GM21529 (cell line): ENCODE measurements at regions not wholly inside any gene's neighbourhood (a gene's known extent, or its start where the extent isn't known, plus 50 kb on each side); places are given as distances from the start of the nearest gene placed in this dataset.

ENCODE experiments used
- ATAC-seq: cut with Tn5 transposase; IDR thresholded peaks from one replicate; pipeline ENCODE4 v1.9.1; 2021; ENCODE audit not compliant: unreplicated experiment

GRCh38 chr10:55400075-55400849 is 599.2 kb upstream of the PCDH15 start:
- ATAC-seq: no peak

GRCh38 chr10:55398497-55398882 is 597.5 kb upstream of the PCDH15 start:
- no peak for ATAC-seq

- no peak for ATAC-seq
Measured at GRCh38 chr10:55397777-55398496, 596.9 kb upstream of the PCDH15 start.

GRCh38 chr10:55378196-55378595 is 577.2 kb upstream of the PCDH15 start:
- no peak for ATAC-seq

GRCh38 chr10:55374917-55375316 is 573.9 kb upstream of the PCDH15 start:
- no peak for ATAC-seq

GRCh38 chr10:55374060-55374459 is 573.0 kb upstream of the PCDH15 start:
- ATAC-seq: no peak

- no peak for ATAC-seq
Measured at GRCh38 chr10:55369670-55370420, 568.8 kb upstream of the PCDH15 start.

- no peak for ATAC-seq
Measured at GRCh38 chr10:55368467-55368866, 567.4 kb upstream of the PCDH15 start.

GRCh38 chr10:55367555-55367954 is 566.5 kb upstream of the PCDH15 start:
- ATAC-seq: no peak

- no peak for ATAC-seq
Measured at GRCh38 chr10:55358539-55358938, 557.5 kb upstream of the PCDH15 start.

GRCh38 chr10:55353414-55353813 is 552.4 kb upstream of the PCDH15 start:
- no peak for ATAC-seq

GRCh38 chr10:55351431-55351830 is 550.4 kb upstream of the PCDH15 start:
- no peak for ATAC-seq

GRCh38 chr10:55348534-55348933 is 547.5 kb upstream of the PCDH15 start:
- ATAC-seq: no peak

GRCh38 chr10:55330486-55330885 is 529.5 kb upstream of the PCDH15 start:
- ATAC-seq: no peak

- ATAC-seq: no peak
Measured at GRCh38 chr10:55329796-55330195, 528.8 kb upstream of the PCDH15 start.

GRCh38 chr10:55320187-55320700 is 519.2 kb upstream of the PCDH15 start:
- ATAC-seq: no peak

- no peak for ATAC-seq
Measured at GRCh38 chr10:55311848-55312635, 511.0 kb upstream of the PCDH15 start.

- no peak for ATAC-seq
Measured at GRCh38 chr10:55310143-55310542, 509.1 kb upstream of the PCDH15 start.

- no peak for ATAC-seq
Measured at GRCh38 chr10:55305285-55305684, 504.3 kb upstream of the PCDH15 start.

GRCh38 chr10:55287346-55287745 is 486.3 kb upstream of the PCDH15 start:
- ATAC-seq: no peak

GRCh38 chr10:55283031-55283430 is 482.0 kb upstream of the PCDH15 start:
- ATAC-seq: no peak
